Testis (tissue), 2 donors: ENCODE measurements at regions not wholly inside any gene's neighbourhood (a gene's known extent, or its start where the extent isn't known, plus 50 kb on each side); places are given as distances from the start of the nearest gene placed in this dataset.

Experiments
- POLR2A ChIP-seq: fragments of 450-650 bp; IDR thresholded peaks from one replicate; pipeline ENCODE4 v1.6.1; 2017; ENCODE audit warnings: antibody characterized with exemption, mild to moderate bottlenecking, moderate library complexity
- TF ChIP-seq, protein P1 (sequence below), 3 experiments: fragments of 450-650 bp in 2 of 3; fragments of 200-600 bp in 1 of 3; sonication (generic) in 1 of 3; IDR thresholded peaks; one replicate each; pipeline ENCODE4 v1.5.1; 2016 to 2019; ENCODE audit warnings: antibody characterized with exemption in 3 of 3, mild to moderate bottlenecking in 2 of 3, moderate library complexity in 1 of 3

DNA sequence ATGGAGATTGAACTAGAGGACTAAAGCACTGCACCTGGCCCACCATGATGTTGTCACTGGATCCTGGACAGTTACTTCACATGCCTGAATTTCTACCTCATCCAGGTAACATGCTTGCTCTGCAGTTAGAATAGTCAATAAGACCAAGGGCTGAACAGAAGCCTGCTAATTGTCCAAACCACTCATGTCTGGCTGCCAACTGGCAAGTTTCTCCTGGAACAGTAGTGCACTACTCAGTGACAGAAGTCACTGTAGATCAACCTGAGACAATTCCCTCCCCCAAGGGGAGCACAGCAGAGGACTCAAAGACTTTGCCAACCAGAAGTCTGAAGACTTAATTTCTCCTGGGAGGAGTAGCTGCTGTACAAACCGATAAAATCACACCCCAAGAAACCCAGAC, 454.6 kb upstream of the MARCKS start:
- TF ChIP-seq POLR2A, result no peak
- TF ChIP-seq, protein P1, sequence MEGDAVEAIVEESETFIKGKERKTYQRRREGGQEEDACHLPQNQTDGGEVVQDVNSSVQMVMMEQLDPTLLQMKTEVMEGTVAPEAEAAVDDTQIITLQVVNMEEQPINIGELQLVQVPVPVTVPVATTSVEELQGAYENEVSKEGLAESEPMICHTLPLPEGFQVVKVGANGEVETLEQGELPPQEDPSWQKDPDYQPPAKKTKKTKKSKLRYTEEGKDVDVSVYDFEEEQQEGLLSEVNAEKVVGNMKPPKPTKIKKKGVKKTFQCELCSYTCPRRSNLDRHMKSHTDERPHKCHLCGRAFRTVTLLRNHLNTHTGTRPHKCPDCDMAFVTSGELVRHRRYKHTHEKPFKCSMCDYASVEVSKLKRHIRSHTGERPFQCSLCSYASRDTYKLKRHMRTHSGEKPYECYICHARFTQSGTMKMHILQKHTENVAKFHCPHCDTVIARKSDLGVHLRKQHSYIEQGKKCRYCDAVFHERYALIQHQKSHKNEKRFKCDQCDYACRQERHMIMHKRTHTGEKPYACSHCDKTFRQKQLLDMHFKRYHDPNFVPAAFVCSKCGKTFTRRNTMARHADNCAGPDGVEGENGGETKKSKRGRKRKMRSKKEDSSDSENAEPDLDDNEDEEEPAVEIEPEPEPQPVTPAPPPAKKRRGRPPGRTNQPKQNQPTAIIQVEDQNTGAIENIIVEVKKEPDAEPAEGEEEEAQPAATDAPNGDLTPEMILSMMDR (IDR thresholded peaks at IDR 0.05), result no peak
